Brain microvascular endothelial cell (primary cell): ENCODE measurements at regions not wholly inside any gene's neighbourhood (a gene's known extent, or its start where the extent isn't known, plus 50 kb on each side); places are given as distances from the start of the nearest gene placed in this dataset.

Source experiments
- DNase-seq: peaks from one replicate; pipeline ENCODE4 v3.0.0-alpha.2; 2020
- H3K27ac ChIP-seq: fragments of 250-450 bp; sonication (Bioruptor Pico); 2 replicates; pipeline ENCODE4 v1.5.1; 2020; ENCODE audit warnings: mild to moderate bottlenecking, moderate library complexity
- H3K27me3 ChIP-seq: fragments of 250-450 bp; sonication (Bioruptor Pico); replicated peaks from 2 replicates; pipeline ENCODE4 v1.5.1; 2020; ENCODE audit warnings: mild to moderate bottlenecking
- H3K36me3 ChIP-seq: fragments of 250-450 bp; sonication (Bioruptor Pico); replicated peaks from 2 replicates; pipeline ENCODE4 v1.5.1; 2020; ENCODE audit warnings: mild to moderate bottlenecking
- H3K4me3 ChIP-seq: 2 replicates; pipeline ENCODE4 v1.5.1; 2011; ENCODE audit warnings: low read depth, mild to moderate bottlenecking, control low read depth, low read length, moderate library complexity
- in situ Hi-C: cut with HindIII; loops from 2 replicates; pipeline ENCODE4 v1.10.0; 2017; ENCODE audit warnings: low sequenced_read_pairs, low pct_ligation_motif_present
- TF ChIP-seq, protein P1 (sequence below): IDR thresholded peaks from 2 replicates; pipeline ENCODE4 v1.5.1; 2011; ENCODE audit warnings: low read depth, mild to moderate bottlenecking, moderate library complexity, low read length, control low read depth, inconsistent platforms; ENCODE audit errors: missing control alignments

GRCh38 chr2:175861958-175862357 lies 140.1 kb downstream of the LNPK start:
- no peaks in the 10 kb centered on the region for H3K27me3 ChIP-seq
- no peak overlapping the region for H3K4me3 ChIP-seq
- in situ Hi-C loops = no loop called here
- TF ChIP-seq, protein P1, sequence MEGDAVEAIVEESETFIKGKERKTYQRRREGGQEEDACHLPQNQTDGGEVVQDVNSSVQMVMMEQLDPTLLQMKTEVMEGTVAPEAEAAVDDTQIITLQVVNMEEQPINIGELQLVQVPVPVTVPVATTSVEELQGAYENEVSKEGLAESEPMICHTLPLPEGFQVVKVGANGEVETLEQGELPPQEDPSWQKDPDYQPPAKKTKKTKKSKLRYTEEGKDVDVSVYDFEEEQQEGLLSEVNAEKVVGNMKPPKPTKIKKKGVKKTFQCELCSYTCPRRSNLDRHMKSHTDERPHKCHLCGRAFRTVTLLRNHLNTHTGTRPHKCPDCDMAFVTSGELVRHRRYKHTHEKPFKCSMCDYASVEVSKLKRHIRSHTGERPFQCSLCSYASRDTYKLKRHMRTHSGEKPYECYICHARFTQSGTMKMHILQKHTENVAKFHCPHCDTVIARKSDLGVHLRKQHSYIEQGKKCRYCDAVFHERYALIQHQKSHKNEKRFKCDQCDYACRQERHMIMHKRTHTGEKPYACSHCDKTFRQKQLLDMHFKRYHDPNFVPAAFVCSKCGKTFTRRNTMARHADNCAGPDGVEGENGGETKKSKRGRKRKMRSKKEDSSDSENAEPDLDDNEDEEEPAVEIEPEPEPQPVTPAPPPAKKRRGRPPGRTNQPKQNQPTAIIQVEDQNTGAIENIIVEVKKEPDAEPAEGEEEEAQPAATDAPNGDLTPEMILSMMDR = no peak
- H3K27ac ChIP-seq = no peak overlapping the region
- no peaks in the 10 kb centered on the region for H3K36me3 ChIP-seq
- DNase-seq = no peak

- TF ChIP-seq, protein P1 = no peak
- no peaks in the 10 kb centered on the region for H3K36me3 ChIP-seq
- in situ Hi-C loops = no loop called here
- H3K27me3 ChIP-seq = no peaks in the 10 kb centered on the region
- H3K27ac ChIP-seq = no peak overlapping the region
- peak; percentile 24 for DNase-seq
- no peak overlapping the region for H3K4me3 ChIP-seq
Measured at GRCh38 chr2:175855794-175856453, 146.1 kb downstream of the LNPK start.

DNA sequence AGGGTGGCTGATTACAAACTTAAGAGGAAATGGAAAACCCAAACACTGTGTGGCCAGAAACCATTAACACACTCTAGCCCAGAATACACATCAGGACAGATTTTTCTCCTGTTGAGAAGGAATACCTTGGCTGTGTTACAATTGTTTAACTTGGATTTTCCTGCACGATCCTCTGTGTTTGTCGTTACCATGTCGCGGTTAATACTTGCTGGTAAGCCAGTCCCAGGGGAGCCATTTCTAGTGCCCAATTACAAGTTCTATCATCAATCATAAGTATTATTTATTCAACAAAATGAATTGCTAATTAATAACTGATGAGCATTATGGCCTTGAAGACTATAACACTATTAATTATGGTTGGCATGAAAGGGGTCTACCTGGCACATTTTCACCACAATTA lies 146.8 kb downstream of the LNPK start:
- no peak for DNase-seq
- H3K27ac ChIP-seq = no peak overlapping the region
- in situ Hi-C loops = no loop called here
- no peak overlapping the region for H3K4me3 ChIP-seq
- H3K27me3 ChIP-seq = no peaks in the 10 kb centered on the region
- TF ChIP-seq, protein P1 = no peak
- H3K36me3 ChIP-seq = no peaks in the 10 kb centered on the region

- Histone ChIP-seq H3K27me3 (no peaks in the 10 kb centered on the region), H3K4me3 (no peak overlapping the region), H3K36me3 (no peaks in the 10 kb centered on the region), H3K27ac (no peak overlapping the region)
- no peak for DNase-seq
- TF ChIP-seq, protein P1 = no peak
- in situ Hi-C loops = no loop called here
Measured at GRCh38 chr2:175854665-175855064, 147.4 kb downstream of the LNPK start.

- in situ Hi-C loops = no loop called here
- no peak for DNase-seq
- H3K27ac ChIP-seq = no peak overlapping the region
Measured at GRCh38 chr2:175854129-175854528, 147.9 kb downstream of the LNPK start.

More at GRCh38 chr2:175854129-175854528, 147.9 kb downstream of the LNPK start:
- TF ChIP-seq, protein P1 = no peak
- H3K4me3 ChIP-seq = no peak overlapping the region
- no peaks in the 10 kb centered on the region for H3K27me3 ChIP-seq
- H3K36me3 ChIP-seq = no peaks in the 10 kb centered on the region
